ENCODE measurements at regions not wholly inside any gene's neighbourhood (a gene's known extent, or its start where the extent isn't known, plus 50 kb on each side); places are given as distances from the start of the nearest gene placed in this dataset.
"Not testable (repeated sequence)": the region's sequence is repeated elsewhere in the genome, so short reads cannot be mapped to it uniquely, and the experiment has no call there.

DNA sequence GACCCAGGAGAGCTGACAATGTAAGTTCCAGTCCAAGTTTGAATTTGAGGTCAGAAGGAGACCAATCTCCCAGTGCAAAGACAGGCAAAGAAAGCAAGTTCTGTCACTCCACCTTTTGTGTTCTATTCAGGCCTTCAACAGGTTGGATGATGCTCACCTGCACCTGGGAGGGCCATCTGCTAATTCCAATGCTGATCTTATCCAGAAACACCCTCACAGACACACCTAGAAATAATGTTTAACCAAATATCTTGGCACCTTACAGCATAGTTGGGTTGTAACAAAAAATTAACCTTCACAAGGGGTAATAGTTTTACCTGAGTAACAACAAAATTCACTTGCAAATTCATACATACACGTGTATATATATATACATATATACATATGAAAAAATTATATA, 190.8 kb downstream of the DIRAS2 start:
- no peak for DNase-seq

DNA sequence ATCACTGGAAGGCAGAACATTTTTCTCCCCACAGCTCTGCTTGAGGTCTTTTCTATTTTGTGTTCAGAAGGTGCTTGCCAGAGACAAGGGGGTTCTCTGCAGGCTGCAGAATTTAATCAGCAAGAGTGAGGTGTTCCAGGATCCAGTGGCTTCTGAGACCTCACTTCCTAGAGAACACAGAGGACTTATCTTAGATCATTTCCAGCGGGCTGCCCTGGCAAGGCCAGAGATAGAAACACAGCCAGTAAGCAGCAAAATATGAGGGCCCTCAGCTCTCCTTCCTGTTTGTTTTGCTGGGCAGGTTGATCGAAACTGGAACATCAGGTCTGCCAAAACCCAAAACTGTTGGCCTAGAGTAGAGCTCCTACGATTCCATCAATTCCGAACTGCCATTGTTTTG, 187.3 kb downstream of the DIRAS2 start:
- no peak for DNase-seq

DNA sequence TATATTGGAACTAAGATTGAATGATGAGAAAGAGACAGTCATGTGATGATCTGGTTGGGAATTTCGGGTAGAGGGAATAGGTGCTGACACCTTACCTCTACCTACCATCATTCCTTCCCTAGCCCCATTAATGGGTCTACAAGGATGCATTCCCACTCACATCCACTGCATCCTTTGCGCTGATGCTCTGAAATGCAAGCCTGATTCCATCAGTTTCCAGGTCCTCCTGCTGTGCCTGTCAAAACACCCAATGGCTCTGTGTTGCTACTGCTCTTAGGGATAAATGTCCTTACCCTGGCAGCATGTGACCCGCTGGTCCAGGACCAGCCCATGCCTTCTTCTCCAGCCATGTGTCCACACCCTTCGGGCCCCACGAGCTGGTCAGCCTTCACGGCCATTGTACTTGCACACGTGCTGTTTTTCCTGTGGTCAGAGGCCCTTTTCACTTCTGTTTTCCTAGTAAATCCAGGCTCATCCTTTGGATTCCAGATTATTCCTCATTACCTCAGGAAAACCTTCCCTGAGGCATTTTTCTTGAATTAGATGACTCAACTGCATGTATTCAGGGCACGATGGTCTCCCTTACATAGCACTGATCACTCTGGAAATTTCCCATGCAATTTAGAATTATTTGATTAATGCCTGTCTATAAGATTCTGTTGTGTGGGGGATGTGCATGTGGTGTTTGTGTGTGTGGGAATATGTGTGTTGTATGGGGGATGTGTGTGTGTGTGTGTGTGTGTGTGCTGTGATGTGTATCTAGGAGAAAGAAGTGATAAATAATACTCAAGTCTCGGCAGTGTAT, 185.0 kb downstream of the DIRAS2 start:
- no peak for DNase-seq

DNA sequence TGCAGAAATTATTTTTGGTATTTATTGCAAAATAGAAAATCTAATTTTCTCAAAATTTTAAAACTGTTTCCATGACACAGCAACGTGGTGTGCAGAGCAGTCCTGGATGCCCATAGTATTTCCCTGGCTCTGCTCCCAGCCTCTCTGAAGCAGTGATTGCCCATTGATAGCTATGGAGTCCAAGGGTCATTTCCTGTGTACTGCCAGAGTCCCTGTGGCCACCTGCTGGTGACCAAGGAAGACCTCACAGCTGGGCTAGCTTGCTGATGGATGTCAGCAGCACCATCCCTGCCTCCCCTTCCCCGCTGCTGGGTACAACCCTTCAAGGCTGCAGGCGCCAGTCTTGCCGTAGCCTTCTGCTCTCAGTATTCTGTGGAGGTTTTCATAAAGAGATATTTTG, 184.1 kb downstream of the DIRAS2 start:
- DNase-seq = no peak

DNA sequence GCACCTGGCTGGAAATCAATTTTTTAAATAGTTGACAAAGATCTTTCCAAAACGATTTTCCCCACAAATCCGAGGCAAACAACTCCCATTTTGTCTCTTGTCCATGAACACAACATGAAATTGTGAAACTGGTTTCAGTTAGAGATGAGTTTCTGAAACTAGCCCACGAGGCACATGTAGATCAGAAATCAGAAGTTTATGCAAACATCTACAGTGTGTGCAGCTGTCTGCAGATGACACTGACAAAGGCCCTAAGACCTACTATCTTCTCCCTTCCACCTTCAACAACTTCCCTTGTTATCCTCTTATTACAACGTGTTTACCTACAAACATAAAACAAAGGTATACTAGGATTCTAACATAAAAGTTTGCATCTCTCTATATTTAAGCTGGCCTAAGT, 183.3 kb downstream of the DIRAS2 start:
- no peak for DNase-seq

DNA sequence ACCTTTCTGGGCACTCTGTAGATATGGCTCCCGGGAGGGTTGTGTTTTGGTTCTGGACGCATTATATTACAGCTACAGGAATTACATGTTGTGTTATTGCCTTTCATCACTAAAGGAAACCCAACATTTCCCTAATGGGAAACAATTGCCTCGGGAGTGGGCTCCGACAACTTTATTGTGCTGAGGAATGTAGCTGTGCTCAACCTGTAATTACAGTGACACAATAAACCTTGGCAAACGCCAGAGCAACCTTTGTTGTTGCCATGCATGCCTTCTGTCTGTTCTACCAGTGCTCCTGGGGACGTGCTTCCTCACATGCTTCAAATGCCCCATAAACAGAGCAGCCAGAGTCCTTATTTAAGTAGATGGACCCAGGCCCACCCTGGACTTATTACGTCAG, 182.4 kb downstream of the DIRAS2 start:
- no peak for DNase-seq

DNA sequence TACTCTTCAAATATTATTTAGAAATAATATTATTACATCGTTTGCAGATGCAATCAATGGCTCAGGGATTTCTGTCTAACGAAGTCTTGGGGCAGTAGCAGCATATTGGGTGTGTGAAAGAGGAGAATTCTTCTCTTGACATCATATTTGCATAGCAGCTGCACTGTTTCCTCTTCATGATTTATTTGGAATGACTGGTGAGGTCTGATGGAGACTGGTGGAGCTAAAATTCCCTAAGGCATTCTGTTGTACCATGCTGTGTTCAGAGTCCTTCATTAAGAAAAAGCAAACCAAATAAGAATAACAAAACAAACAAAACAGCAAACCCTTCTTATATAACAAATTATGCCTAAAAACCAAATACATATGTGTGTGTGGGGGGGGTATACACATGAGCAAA, 177.6 kb downstream of the DIRAS2 start:
- DNase-seq = no peak

DNA sequence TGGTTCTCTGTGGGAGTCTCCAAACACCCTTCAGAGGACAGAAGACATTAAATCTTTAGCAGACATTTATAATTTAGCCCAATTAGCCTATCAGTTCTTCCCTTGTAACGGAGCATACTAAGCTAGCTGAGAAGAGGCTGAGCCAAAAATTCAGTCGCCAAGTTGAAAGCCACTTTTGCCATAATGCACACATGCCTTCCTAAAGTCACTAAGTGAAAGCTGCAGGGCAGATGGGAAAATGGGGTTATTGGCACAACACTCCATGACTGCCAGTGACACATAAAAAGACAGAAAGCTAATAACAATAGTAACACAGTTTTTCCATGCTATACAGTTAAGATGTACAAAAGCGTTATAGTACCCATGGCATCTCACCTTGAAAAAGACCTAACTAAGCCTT, 176.2 kb downstream of the DIRAS2 start:
- DNase-seq = no peak

DNA sequence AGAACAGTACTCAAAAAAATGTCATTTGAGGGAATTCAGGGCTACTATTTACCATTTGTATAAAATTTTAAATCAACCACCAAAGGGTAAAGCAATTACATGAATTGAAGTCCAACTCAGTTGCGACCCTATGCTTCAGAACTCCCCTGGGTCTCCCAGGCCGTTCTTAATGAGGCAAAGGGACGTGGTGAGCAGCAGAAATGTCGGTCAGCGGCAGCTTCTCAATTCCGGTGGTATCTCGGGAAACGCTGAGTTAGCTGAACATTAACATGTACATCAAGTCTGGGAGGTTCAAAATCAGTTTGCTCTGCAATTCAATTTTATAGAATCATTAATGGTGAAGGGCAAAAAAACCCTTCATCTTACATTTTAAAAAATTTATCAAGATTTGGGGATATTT, 173.2 kb downstream of the DIRAS2 start:
- DNase-seq = no peak

DNA sequence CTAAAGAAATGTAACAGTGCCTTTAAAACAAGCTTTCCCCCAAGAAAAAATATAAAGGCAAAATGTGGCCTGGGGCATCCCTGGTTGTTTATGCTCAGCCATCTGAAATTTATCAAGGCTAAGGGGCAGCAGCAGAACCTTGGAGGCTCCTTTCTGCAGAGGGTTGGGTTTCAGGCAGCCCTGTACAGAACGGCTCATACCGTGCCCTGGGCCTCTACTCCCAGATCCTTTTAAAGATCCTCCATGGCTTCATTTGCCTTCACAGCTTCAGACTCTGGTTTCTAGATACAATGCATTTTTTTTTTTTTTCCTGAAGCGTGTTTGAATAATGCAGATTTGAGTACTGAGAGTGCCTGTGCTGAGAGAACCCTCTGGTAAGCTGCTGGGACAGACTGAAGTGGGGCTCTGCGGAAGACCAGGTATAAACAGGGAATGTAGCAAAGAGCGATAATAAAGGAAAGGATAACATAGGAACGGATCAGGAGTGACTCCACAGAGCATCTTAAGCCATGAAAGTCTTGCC, 172.7 kb downstream of the DIRAS2 start:
- no peak for DNase-seq

DNA sequence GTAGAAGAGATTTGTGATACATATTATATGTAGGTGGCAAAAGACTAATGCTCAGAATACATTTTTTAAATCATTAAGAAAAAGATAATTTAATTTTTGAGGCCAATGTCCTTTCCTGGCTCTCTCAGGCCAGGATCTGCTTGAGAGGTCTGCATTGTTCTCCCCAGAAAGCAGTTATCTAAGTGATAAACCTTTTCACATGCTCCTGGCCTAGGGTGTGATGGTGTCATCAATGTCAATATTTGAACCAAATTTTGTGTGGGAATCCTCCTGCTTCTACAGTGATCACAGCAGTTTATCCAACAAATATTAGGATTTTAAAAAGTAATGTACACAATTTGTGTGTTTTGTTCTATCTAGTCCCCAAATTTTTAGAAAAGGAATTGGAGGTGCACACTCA, 166.6 kb downstream of the DIRAS2 start:
- DNase-seq = no peak

DNA sequence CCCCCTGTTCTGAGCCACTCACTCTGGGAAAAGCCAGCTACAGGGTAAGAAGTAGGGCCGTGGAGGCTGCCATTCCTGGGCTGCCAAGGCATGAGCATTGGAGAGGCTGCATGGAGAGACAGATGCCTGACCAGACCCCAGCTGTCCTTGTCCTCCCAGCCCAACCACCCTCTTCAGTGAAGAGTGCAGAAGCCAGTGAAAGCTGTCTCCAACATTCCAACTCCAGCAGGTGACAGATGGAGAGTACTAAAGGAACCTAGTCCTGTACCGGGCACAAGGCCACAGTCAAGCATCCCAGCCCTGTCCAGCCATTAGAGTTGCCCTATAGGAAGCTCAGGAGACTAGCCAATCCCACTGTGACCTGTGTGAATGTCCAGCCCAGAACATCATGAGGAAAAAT, 165.1 kb downstream of the DIRAS2 start:
- no peak for DNase-seq

DNA sequence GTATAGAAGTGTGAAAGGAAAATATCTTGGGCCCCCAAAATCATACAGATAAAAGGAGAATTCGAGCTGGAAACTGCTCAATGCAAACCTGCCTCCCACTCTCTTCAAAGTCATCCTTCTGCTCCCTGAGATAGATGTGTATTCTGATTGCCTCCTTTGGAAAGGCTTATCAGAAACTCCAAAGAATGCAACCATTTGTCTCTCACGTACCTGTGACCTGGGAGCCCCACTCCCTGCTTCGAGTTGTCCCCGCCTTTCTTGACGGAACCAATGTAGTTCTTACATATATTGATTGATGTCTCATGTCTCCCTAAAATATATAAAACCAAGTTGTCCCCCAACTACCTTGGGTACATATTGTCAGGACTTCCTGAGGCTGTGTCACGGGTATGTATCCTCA, 163.8 kb downstream of the DIRAS2 start:
- no peak for DNase-seq

DNA sequence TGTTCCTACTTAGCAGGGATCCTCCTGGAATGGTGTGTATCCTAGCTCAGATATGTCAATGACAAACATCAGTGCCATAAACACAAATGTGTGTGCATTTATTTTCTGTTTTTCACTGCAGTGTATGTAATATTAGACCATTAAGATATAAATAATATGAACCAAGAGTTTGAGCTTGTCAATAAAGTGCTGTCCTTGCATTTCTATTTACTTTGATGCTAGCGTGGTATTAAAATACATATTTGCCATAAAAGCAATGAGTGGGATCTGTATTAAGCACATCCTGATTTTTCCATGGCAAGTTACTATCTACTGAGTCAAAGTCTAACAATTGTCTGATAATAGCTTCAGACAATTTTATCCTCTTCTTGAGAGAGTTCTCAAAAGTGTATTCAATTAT, 157.6 kb downstream of the DIRAS2 start:
- DNase-seq = no peak

DNA sequence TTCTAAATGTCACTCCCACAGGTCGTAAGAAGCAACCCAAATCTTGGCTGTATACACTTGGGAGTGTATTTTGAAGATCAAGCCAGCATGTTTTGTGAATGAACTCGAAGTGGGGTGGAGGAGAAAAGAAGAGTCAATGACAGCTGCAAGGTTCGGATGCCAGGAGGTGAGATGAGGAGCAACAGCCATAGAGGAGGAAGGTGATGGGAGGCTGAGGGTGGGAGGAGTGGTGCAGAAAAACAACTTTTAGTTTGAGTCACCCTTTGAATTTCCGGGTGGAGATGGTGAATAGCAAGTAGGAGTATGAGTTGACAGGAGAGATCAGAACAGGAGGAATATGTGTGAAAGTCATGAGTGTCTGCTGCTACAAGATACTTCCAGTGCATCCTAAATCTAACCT, 153.6 kb downstream of the DIRAS2 start:
- no peak for DNase-seq

DNA sequence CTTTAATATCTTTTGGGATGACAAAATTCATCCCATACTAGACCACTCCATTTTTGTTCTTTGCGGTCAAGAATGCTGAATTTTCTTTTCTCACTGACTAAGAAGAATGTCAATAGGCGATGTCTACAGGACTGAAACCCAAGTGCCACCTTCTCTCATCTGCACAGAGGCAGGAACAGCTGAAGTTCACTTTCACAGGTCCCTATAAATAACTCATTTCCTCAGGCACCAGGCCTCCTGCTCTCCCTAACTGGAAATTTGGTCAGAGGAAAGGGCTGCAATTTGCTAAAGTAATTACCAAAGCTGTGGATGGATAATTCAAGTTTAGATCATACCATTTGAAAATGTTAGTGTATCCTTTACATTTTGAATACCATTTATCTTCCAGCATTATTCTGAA, 142.9 kb downstream of the DIRAS2 start:
- no peak for DNase-seq

DNA sequence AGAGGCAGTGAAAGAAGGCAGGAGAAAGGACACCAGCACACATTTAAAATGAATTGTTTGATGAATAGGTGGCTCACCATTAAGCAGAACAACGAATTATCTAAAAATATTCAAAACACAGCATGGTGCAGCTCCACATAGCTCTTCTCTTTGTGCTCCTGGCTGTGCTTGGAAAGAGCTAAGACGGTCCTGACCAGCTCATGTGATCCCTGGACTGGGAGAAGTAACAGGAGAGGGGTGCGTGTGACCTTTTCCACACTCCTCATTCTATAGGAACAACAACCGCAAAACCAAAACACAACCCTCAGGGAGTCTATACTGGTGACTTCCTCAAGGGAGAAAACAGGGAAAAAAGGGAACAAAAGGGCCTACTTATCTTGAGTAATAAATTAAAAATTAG, 140.5 kb downstream of the DIRAS2 start:
- DNase-seq = no peak

DNA sequence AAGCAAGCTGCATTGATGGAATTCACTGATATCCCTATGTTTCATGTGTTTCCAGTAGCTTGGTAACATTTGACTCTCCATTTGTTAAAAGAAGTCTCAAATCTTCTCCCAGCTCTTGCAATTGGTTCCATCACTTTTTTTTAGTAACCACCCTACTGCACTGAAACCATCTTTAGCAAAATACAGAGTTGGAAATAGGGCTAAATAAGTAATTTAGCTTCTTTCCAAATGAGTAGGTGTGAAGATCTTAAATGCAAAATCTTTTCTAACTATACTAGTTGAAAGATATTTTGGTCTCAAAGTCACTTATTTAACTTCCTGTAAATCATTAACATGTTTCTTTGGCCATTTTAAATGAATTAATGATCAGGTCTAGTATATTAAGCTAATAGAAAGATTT, 138.1 kb downstream of the DIRAS2 start:
- no peak for DNase-seq

DNA sequence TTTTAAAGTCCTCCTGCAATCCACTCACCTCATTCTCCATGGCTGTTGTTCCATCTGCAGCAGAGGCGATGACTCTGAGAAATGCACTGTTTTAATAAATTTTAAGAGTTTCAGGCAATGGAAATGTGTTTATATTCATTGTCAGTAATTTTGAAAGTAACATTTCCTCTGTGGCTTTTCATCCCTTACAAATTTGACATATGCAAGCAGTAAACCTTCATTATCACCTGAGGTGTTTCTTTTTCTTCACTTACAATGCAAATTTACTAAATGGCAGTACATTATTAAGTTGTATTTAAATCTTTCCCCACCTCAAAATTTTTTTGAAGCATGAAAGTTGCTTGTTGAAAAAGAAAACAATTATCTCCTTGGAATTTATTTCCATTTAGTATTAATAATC, 136.9 kb downstream of the DIRAS2 start:
- no peak for DNase-seq

DNA sequence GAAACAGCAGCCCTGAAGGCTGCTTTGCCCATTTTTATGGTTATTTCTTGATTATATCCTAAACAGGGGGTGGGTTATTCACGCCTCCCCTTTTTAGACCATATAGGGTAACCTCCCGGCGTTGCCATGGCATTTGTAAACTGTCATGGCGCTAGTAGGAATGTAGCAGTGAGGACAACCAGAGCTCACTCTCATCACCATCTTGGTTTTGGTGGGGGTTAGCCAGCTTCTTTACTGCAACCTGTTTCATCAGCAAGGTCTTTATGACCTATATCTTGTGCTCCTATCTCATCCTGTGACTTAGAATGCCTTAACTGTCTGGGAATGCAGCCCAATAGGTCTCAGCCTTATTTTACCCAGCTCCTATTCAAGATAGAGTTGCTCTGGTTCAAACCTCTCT, 136.2 kb downstream of the DIRAS2 start:
- not testable (repeated sequence) for DNase-seq

DNA sequence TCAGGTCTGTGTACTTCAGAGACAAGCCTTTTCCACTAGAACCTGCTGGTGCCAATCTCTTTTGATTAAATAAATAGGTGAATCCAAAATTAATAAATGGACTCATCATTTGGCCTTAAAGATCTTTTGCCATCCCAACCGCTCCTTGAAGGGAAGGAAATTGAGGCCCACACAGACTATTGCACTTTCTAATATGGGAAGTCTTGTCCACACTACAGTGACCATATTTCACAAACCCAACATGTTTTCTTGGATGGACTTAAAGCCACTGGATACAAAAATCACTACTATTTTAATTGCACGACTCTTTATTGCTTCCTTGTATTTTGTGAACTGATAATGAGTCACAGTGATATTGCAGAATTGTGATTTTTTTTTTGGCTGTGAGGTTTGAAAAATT, 135.0 kb downstream of the DIRAS2 start:
- DNase-seq = no peak

DNA sequence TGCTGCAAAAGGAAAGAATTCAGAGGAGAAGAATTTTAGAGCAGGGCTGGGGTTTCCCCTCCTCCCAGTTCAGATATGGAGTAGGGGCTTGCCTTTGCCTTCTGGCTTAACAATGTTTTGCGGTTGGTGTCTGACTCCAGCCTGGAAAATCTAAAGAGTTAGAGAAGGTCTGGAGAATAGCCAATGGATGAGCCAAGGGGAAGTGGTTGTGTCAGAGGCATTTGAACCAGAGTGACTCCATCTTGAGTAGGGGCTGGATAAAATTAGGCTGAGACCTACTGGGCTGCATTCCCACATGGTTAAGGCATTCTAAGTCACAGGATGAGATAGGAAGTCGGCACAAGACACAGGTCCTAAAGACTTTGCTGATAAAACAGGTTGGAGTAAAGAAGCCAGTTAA, 133.7 kb downstream of the DIRAS2 start:
- peak; percentile 62 for DNase-seq

DNA sequence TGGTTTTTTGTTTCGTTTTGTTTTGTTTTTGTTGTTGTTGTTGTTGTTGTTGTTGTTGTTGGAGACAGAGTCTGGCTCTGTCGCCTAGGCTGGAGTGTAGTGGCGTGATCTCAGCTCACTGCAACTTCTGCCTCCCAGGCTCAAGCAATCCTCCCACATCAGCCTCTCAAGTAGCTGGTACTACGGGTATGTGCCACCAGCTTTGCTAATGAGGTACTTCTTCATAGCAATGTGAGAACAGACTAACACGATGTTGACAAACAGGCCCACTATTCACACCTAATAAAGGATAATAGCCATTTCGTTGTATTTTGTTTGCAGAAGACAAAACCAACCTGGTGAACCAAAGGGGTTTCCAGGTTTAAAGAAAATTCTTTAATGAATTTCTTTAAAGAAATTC, 130.9 kb downstream of the DIRAS2 start:
- no peak for DNase-seq

DNA sequence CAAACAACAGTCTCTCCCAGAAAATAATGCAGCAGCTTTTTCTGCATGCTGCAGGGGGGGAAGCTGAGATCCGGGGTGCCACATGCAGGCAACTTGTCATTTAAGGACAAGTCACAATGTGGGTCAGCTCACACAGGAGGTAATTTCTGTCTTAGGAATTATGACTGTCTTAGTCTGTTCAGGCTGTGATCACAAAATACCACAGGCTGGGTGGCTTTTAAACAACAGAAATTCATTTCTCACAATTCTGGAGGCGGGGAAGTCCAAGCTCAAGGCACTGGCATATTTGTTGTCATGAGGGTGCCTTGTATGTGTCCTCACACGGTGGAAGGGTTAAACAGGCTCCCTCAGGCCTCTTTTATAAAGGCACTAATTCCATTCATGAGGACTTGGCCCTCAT, 127.7 kb downstream of the DIRAS2 start:
- no peak for DNase-seq

DNA sequence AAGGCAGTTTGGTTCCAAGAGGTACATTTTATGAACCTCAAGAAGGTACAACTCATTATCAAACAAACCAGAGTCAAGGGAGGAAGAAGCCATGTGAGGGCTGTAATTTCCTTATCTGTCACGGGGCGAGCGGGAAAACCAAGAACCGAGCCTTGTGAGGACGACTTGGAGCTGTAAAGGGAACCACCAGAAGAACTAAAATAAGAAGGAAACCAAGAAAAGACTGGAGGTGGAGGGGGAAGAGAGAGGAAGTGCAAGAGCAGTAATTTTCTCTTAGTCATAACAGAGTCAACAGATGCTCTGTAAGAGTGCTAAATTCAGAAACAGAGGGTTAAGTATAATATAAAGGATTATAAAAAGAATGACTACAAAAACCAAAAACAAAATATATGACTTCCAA, 127.1 kb downstream of the DIRAS2 start:
- no peak for DNase-seq

Data from fibroblast of upper back skin (primary cell).